ENCODE measurements at regions not wholly inside any gene's neighbourhood (a gene's known extent, or its start where the extent isn't known, plus 50 kb on each side); places are given as distances from the start of the nearest gene placed in this dataset.

- TF ChIP-seq, protein P1, sequence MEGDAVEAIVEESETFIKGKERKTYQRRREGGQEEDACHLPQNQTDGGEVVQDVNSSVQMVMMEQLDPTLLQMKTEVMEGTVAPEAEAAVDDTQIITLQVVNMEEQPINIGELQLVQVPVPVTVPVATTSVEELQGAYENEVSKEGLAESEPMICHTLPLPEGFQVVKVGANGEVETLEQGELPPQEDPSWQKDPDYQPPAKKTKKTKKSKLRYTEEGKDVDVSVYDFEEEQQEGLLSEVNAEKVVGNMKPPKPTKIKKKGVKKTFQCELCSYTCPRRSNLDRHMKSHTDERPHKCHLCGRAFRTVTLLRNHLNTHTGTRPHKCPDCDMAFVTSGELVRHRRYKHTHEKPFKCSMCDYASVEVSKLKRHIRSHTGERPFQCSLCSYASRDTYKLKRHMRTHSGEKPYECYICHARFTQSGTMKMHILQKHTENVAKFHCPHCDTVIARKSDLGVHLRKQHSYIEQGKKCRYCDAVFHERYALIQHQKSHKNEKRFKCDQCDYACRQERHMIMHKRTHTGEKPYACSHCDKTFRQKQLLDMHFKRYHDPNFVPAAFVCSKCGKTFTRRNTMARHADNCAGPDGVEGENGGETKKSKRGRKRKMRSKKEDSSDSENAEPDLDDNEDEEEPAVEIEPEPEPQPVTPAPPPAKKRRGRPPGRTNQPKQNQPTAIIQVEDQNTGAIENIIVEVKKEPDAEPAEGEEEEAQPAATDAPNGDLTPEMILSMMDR (conservative IDR thresholded peaks at IDR 0.05): no peak
- no peak for TF ChIP-seq ZFX (IDR thresholded peaks at IDR 0.05)
Observed at GRCh38 chr3:137854533-137855261, 90.6 kb downstream of the SOX14 start.
